B cell (primary cell): ENCODE measurements at regions not wholly inside any gene's neighbourhood (a gene's known extent, or its start where the extent isn't known, plus 50 kb on each side); places are given as distances from the start of the nearest gene placed in this dataset.

Experiments used
- CTCF ChIP-seq: fragments of 200-600 bp; IDR thresholded peaks from one replicate; pipeline ENCODE4 v1.8.0; 2022; ENCODE audit warnings: antibody characterized with exemption, mild to moderate bottlenecking
- EZH2 ChIP-seq: IDR thresholded peaks from 2 replicates; pipeline ENCODE4 v1.6.1; 2012; ENCODE audit warnings: borderline replicate concordance, low read depth, mild to moderate bottlenecking, moderate library complexity, low read length; ENCODE audit not compliant: insufficient read depth, poor library complexity, severe bottlenecking

GRCh38 chr1:30449003-30449402 lies 274.4 kb downstream of the MATN1 start:
- TF ChIP-seq EZH2: no peak
- TF ChIP-seq CTCF: no peak
